ENCODE measurements at regions not wholly inside any gene's neighbourhood (a gene's known extent, or its start where the extent isn't known, plus 50 kb on each side); places are given as distances from the start of the nearest gene placed in this dataset.
"Not testable (repeated sequence)": the region's sequence is repeated elsewhere in the genome, so short reads cannot be mapped to it uniquely, and the experiment has no call there.

DNA sequence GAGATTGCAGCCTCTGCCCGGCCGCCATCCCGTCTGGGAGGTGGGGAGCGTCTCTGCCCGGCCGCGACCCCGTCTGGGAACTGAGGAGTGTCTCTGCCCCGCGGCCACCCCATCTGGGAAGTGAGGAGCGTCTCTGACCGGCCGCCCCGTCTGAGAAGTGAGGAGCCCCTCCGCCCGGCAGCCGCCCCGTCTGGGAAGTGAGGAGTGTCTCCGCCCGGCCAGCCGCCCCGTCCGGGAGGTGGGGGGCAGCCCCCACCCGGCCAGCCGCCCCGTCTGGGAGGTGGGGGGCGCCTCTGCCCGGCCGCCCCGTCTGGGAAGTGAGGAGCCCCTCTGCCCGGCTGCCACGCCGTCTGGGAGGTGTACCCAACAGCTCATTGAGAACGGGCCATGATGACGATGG is 92.3 kb upstream of the PLEKHG1 start:
- not testable (repeated sequence) for TF ChIP-seq CTCF (conservative IDR thresholded peaks at IDR 0.05 in 1 of 2, IDR thresholded peaks at IDR 0.05 in 1 of 2; ENCODE audit: low read depth in 1 of 2, low read length in 2 of 2); EZH2 (IDR thresholded peaks at IDR 0.05; ENCODE audit: low read length, missing control alignments)
